Fibroblast of gingiva (primary cell): ENCODE measurements at regions not wholly inside any gene's neighbourhood (a gene's known extent, or its start where the extent isn't known, plus 50 kb on each side); places are given as distances from the start of the nearest gene placed in this dataset.

Source experiments
- DNase-seq: peaks from one replicate; pipeline ENCODE4 v3.0.0-alpha.2; 2011; ENCODE audit warnings: low read depth

DNA sequence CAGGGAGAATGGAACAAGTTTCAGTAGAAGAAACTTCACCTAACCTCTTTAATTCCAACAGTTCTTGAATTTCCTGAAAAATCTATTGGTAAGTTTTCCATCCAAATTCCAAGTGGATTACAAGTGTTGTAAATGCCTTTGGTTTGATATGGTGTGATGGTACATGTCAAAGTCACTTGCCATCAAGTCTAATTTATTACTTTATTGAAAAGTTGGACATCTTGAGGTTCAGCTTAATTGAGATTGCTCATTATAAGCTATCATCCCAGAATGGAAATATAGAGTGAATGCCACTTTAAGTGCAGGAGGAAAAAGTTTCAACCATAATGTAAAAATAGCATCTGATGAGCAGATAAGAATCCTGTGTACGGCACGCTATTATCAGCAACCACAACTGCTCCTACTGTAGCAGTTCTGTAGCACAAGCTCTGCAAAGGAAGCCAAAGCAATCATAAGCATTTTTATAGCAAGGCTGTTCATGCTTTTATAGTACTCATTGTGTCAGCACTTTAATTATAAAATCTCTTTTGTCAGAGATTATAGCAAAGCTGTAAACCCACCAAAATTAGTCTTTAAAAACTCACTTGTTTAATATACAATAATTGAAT is 991.8 kb upstream of the PHF14 start:
- DNase-seq: no peak

DNA sequence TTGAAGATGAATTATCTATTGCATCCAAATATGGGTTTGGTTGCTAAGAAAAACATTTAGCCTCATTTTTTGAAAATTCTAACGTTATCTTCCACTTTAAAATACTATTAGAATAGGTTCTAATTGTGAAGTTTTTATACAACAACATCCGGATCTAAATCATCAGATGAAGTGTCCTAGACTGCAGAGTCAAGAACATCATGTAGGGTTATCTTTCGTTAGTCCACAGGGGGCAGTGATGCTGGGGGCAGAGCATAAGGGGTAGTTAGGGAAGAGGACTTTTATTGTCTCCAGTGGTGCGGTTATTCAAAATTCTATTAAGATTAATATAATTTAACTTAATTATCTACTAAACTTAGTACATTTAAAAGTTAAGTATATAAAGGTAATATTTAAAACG is 990.6 kb upstream of the PHF14 start:
- DNase-seq: no peak

DNA sequence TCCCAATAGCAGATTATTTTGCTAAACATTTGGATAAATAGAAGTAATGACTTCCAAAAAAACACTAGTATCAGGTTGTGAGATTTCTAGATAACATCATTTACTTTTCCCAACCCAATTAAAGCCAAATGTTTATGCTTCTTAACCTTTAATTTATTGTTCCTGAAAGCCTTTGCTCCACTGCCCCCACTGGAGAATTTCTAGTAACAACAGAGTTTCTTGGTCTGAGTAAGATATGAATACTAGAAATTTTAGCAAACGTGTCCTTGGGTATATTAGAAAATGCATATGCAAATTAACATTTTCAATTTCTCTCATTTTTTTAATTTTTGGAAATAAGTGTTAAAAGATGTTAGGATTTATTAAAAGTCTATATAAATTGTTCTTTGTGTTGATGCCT is 958.0 kb upstream of the PHF14 start:
- no peak for DNase-seq

DNA sequence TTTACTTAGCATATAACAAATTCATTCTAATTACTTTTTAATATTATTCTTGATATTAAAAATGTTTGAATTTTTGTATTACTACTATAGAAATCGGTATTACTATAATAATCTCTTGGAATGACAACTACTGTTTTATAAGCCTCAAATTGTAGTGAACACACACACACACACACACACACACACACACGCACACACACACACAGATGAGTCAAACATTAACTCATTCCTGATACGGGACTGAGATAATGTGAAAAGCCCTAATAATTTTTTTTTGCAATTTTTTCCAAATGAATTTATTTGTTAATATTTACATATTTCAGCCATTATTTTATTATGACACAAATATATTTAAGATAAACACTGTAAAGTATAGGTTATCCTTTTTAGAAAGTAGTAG is 951.2 kb upstream of the PHF14 start:
- no peak for DNase-seq

DNA sequence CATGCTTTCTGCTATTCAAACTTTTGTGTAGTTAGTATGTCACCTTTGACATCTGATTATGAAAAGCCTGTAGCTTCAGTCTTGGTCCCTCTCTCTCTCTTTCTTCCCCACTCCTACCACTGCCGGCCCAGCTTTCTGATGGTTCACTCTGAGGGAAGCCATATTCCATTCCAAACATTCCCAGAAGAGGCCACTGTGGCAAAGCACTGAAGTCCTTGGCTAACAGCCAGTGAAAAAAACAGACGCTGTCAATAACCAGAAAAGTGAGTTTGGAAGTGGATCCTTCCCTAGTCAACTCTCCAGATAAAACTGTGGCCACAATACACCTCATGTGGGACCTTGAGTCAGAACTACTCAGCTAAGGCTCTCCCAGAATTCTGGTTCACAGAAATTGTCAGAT is 950.7 kb upstream of the PHF14 start:
- no peak for DNase-seq

DNA sequence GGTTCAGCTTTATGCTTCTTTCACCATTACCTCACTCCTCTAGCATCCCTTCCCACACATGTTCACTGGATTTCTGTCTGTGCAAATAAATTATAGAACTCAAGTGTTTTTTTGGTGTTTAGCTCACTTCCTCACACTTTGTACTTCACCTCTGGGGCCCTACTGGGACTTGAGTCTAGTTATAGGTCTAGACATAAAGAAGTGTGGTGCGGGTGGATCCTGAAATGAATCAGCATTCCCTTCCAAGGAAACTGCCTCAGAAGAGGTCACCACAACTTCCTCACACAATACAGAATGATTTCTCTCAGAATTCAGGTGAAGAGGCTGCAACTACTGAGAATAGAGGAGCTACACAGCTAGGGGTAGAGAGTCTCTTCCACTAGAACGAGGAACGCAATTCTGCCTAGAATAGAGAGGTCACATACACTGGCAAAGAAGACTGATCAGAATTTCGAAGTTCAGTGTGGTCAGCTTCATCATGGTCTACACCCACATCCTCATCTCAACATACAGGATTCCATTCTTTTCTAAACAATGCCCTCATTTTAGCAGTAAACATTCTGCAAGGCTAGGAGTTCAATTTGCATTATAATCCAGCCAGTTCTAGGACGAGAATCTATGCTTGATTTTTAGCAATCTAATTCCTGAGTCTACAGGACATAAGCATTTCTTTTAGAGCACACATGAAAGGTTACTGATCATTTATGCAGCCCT is 938.7 kb upstream of the PHF14 start:
- no peak for DNase-seq

DNA sequence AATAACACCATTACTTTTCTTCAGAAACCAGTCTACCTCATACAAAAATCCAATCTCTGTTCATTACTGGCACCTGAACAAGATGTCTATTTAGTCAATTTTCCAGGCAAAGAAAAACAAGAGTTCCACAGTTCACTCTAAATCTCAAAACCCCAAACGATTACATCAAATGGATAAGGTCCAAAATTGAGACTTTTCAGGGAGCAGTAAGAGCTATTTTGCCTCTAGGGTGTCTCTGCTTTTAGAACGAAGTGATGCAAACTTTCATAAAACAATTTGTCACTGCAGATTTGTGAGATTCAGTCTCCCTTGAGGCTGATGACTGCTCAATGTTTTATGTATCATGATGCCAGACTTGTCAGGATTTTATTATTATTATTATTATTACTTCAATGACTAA is 937.0 kb upstream of the PHF14 start:
- no peak for DNase-seq

DNA sequence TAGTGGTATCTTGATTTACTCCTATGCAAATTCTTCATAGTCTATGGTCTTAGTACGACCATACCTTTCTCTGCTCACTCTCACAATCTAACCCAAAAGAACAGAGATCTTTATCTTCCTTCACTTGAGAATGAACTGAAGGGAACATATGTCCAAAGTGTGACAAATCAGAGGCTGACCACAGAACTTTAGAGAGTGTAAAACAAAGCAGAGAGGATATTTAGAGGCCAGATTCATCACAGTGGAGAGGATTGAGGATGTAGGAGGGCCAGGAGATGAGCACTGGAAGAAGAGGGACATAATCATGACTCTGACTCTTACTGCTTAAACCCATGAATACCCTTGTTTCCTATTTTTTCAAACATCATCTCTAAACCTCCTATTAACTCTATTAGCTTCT is 935.3 kb upstream of the PHF14 start:
- no peak for DNase-seq

DNA sequence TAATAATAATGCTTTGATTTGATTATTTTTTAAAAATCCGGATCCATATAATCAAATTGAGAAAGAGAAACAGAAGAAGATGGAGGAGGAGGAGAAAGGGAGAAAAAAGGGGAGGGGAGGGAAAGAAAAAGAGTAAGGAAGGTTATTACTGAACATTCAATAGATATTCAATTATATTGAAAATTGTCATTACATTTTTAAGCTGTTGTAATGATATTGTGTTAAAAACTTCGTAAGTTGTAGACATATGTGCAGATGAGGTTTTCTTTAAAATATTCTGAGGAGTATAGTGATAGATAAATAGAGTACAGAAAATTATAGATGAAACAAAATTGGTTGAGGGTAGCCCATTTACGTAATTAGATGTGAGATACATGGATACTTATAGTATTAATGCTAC is 933.0 kb upstream of the PHF14 start:
- no peak for DNase-seq

DNA sequence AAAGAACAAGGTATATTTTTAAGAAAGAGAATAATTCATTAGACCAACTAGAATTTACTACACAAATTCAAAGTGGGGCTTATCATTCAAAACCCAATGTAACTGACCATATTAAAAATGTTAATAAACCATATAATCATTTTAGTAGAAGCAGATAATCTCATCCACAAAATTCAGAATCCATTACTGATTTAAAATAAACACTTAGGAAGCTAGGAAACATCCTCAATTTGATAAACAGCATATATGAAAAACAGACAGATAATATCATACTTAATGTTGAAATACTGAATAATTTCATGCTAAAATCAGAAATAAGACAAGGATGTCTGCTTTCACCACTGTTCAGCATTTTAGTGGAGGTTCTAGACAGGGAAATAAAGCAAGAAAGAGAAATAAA is 902.8 kb upstream of the PHF14 start:
- DNase-seq: no peak

DNA sequence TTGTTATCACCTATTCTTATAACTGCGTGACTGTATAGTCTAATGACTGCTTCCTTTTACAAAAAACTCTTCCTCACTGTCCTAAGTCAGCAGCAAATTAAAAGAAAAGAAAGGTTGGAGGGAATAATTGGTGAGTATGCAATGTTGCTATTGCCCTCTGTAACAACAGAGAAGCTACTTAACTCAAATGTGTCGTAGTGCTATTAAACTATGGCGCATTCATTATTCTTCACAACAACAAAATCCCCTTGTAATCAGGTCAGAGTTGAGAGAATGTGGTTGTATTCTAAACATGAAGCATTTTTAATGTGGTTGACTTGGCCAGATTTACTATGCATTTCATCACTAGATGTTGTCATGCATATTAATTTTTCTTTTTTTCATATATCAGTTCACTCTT is 897.8 kb upstream of the PHF14 start:
- DNase-seq: no peak

DNA sequence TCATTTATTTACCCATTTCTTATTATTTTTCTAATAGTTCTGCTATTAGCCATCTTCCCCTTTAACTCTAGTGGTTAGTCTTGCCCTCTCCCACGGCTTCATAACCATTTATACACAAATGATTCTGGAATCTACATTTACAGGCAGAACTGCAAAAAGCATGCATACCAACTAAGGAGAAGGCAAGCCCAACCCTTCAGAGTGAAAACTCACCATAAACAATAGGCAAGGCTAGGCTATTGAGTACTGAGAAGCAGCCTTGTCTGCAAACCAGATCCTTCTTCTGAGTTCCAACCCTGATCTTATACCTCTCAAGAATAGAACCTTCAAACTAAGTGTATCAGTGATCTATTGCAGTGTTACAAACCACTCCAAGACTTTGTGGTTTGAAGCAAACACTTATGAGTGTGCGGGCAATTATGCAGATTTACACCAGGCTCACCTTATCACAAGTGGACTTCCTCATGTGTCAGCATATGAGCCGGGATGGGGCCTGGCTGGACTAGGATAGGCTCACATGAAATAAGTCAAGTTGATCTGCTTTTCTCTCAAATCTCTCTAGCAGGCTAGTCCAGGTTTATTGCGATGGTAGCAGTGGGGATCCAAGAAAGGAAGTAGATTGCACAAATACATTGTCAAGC is 896.9 kb upstream of the PHF14 start:
- no peak for DNase-seq

DNA sequence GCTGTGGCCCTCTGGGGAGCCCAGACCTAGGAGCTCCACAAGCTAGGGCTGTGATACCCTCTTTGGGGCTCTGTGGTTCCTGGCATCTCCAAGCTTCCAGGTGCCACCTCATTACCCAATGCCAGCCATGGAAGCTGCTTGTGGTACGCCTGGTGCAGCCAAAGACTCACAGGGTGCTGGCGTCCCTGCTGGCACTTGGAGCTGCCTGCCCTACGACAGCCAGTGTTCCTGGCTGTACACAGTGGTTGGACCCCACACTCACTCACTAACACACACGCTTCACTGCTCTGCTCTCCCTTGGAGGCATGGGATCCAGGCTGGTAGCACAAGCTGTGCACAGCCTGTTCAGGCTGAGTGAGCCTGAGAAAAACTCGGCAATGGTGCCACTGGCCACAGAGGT is 894.1 kb upstream of the PHF14 start:
- no peak for DNase-seq

DNA sequence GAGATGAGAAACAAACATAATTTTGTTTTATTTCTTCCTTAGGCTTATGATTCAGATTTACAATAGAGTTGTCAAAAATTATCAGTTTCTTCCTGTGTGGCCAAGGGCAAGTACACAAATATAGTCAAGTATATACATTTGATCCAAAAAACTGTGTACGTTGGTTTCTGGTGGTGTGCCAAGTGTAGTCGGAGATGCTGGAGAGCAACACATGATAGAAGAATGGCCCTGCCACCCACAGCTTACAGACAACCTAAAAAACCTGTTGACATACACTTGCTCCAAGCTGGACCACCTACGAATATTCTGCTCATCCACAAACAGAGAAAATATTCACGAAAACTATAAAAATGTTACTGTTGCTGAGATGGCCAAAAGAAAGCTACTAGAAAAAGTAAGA is 890.8 kb upstream of the PHF14 start:
- no peak for DNase-seq

DNA sequence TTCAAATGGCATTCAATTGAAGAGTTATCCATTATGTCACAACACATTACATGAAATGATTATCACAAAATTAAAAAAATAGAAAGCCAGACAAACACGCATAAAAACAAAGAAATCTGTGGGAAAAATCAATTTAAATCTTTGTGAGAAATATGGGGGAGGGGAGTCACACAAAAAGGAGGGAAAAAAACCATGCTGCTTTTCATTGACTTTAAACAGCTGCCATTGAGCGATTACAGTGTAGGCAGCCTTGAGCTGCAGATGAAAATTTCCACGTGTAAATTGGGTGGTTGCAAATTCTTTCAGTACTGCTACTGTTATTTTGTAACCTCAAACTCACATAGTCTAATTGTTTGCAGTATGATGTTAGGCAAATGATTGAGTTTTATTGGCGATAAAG is 889.9 kb upstream of the PHF14 start:
- DNase-seq: no peak

DNA sequence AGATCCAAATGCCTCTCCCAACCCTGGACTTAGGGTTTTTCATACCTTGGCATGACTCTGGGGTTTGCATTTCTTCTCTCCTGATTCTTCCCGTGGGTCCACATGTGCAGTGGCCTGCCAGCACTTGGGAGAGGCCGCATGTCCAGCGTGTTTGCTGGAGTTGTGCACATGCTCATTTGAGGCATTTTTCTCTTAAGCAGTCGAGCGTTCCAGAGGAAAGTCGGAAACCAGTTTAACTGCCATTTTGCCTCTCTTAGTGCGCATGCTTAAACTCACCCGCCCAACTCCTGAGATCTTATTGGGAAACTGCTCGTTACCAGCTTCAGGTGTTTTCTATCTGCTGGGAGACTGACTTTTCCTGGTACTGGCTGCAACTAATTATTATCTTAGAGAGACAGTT is 888.4 kb upstream of the PHF14 start:
- DNase-seq: no peak

DNA sequence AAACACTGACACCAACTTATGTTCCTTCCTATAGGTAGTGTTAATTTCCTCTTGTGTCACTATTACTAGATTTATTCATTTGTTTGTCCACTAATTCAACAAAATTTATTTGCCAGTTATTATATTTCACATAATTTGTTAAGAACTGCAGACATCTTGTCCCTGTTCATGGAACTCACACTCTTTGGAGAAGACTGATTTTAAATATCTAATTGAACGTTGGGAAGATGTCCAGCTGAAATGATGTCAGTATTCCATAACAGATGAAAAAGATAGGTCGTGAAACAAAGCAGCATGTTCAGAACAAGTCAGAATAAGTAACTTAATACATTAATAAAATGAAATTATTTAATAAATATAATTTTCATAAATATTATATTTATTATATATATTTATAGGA is 873.1 kb upstream of the PHF14 start:
- DNase-seq: no peak

DNA sequence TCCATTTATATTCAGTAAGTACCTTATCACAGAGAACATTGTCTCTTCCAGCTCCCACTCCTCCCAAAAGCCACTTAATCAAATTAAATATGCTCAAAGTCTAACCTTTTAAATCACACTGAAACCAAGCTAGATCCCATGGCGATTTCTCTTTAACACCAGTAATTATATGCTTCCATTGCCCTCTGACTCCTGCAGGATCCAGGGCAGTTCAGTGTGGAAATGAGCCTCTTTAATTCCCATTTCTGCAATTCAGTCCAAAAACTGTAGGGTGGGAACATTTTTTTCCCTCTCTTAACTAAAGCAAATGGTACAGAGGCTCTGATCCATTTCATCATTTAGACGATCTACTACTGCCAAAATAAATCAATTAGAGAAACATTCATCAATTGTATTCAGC is 872.3 kb upstream of the PHF14 start:
- DNase-seq: no peak

DNA sequence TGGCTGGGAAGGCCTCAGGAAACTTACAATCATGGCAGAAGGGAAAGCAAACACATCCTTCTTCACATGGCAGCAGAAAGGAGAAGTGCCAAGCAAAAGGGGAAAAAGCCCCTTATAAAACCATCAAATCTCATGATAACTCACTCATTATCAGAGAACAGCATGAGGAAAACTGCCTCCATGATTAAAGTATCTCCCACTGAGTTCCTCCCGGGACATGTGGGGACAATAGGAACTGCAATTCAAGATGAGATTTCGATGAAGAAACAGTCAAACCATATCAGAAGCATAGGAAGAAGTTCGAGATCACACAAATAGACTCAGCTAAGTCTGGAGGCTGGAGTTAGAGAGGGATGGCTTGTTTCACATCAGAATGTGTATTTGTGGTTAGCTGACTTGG is 869.4 kb upstream of the PHF14 start:
- DNase-seq: no peak

DNA sequence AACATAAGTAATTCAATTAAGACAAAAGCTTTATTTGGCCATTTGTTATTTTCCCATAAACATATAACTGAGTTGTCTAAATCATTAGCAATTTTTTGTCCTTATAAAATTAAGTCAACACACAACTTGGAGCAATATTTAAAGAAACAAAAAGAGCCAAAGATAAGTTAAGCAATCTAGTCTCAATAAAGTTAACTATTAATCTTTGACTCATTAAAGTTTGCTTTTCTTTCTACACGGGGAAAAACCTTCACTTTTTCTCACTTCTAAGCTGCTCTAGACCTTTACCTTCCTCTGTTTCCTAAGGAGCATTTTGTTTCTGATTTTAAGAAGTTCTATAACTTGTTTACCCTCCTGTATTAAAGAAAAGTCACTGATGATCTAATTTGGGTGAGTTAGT is 867.1 kb upstream of the PHF14 start:
- no peak for DNase-seq

DNA sequence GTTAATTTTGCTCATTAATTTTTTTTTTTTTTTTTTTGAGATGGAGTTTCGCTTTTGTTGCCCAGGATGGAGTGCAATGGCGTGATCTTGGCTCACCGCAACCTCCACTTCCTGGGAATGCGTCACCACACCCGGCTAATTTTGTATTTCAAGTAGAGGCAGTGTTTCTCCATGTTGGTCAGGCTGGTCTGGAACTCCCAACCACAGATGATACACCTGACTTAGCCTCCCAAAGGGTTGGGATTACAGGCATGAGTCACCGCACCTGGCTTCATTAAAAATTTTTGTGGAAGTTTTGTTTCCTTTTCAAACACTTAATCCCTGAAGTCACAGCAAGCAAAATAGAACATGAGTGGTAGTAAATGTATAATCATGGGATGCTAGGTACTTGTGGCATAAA is 857.2 kb upstream of the PHF14 start:
- no peak for DNase-seq

DNA sequence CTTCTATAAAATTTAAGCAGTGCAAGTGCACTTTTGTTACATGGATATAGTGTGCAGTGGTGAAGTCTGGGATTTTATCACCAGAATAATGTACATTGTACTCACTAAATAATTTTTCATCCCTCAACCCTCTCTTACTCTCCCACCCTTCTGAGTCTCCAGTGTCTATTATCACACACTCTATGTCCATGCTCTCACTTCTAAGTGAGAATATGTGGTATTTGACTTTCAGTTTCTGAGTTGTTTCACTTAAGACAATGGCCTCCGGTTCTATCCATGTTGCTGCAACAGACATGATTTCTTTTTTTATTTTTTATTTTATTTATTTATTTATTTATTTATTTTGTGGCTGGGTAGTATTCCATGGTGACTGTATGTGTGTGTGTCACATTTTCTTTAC is 855.9 kb upstream of the PHF14 start:
- no peak for DNase-seq

DNA sequence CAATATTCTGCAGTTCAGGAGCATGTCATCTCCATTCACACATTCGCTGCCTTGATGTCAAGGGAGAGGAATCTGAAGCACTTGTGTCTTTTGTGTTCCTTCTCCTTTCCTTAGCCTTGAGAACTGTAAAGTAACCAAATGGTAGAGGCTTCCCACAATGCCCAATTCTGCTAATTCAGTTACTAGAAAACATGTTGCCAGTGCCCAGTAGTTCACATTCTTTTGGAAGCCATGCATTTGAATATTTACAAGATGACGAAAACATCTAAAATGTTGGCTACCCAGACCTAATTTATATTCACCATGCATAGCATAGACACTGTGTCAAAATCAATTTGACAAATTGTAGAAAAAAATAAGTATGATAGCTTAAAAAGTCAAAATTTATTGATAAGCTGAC is 852.7 kb upstream of the PHF14 start:
- no peak for DNase-seq

DNA sequence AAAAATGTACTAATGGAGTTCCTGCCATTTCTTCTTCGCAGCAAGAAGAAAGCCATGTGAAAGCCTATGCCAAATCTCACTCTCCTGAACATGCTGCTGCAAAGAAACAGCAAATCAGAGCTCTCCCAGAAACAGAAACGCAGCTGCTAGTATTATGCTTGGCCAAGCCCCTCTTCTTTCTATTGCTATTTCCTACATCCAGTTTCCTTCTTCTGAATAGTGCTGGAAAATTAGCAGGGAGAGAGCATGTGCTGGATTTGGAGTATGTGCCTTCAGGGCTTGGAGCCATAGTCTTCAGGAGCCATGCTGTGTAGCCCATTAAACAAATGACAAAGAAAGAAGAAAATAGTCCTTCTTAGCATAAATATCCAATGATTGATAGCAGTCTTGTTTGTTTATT is 852.0 kb upstream of the PHF14 start:
- DNase-seq: no peak
